ENCODE measurements at regions not wholly inside any gene's neighbourhood (a gene's known extent, or its start where the extent isn't known, plus 50 kb on each side); places are given as distances from the start of the nearest gene placed in this dataset.

- TF ChIP-seq CTCF (IDR thresholded peaks at IDR 0.05; ENCODE audit: insufficient read depth, low read depth, low read length) (no peak), EZH2 (IDR thresholded peaks at IDR 0.05; ENCODE audit: insufficient read depth, low read length) (no peak)
Observed at GRCh38 chr13:97569841-97570240, 135.9 kb downstream of the RAP2A start.
